GM10248 (cell line): ENCODE measurements at regions not wholly inside any gene's neighbourhood (a gene's known extent, or its start where the extent isn't known, plus 50 kb on each side); places are given as distances from the start of the nearest gene placed in this dataset.

Source experiments
- CTCF ChIA-PET: fragments of 300-600 bp; sonication (Branson Sonifier 250); formaldehyde crosslinking; extraction: SDS; loops from one replicate; lab custom pipeline; 2021; ENCODE audit warnings: antibody characterized with exemption; lab: Yijun Ruan, JAX
- POLR2A ChIA-PET: fragments of 350-650 bp; sonication (Branson Sonifier 250); formaldehyde crosslinking; extraction: SDS; loops from one replicate; lab custom pipeline; 2020; ENCODE audit warnings: antibody characterized with exemption; lab: Yijun Ruan, JAX
- DNase-seq: peaks from one replicate; pipeline ENCODE4 v3.0.0; 2012; ENCODE audit errors: extremely low spot score
- CTCF ChIP-seq: IDR thresholded peaks from 2 replicates; pipeline ENCODE4 v1.5.1; 2012; ENCODE audit warnings: mild to moderate bottlenecking, low read depth; ENCODE audit errors: extremely low read depth, missing control alignments, control extremely low read depth

GRCh38 chr13:31528758-31529157 is 210.6 kb upstream of the RXFP2 start:
- CTCF ChIA-PET: no interaction called here
- no peak for DNase-seq
- TF ChIP-seq CTCF: no peak
- POLR2A ChIA-PET: no interaction called here

GRCh38 chr13:31530922-31531321 is 208.4 kb upstream of the RXFP2 start:
- CTCF ChIA-PET: no interaction called here
- POLR2A ChIA-PET: no interaction called here
- no peak for TF ChIP-seq CTCF
- DNase-seq: no peak

- no peak for DNase-seq
- ChIA-PET CTCF (interaction anchor here (1.0 to 1.4 kb wide), 2 partner anchors 12 to 25 kb away, joined by 3 read pairs; no protein-coding TSS in a partner anchor), POLR2A (no interaction called here)
- no peak for TF ChIP-seq CTCF
Measured at GRCh38 chr13:31537052-31537451, 202.3 kb upstream of the RXFP2 start.

GRCh38 chr13:31538067-31539042 is 201.0 kb upstream of the RXFP2 start:
- ChIA-PET POLR2A (no interaction called here), CTCF (interaction anchor here (1.0 to 1.4 kb wide), 3 partner anchors 13 to 27 kb away, joined by 3 read pairs; no protein-coding TSS in a partner anchor)
- no peak for TF ChIP-seq CTCF
- no peak for DNase-seq

GRCh38 chr13:31540281-31540680 is 199.0 kb upstream of the RXFP2 start:
- no peak for DNase-seq
- CTCF ChIA-PET: no interaction called here
- POLR2A ChIA-PET: no interaction called here
- no peak for TF ChIP-seq CTCF

DNA sequence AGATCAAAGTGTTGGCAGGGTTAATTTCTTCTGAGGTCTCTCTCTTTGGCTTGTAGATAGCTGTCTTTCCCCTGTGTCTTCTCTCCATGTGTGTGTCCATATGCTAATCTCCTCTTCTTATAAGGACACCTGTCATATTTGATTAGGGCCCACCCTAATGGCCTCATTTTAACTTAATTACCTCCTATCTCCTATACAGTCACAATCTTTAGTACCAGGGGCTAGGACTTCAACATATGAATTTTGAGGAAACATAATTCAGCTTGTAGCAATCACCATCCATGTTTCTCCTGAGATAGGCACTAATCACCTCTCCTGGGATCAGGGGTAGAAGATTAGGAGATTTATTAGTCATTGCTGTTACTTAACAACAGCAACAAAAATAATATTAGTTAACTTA is 196.1 kb upstream of the RXFP2 start:
- ChIA-PET POLR2A (no interaction called here), CTCF (interaction anchor here (1.4 kb wide), 1 partner anchor 16 kb away, joined by 3 read pairs; no protein-coding TSS in a partner anchor)
- TF ChIP-seq CTCF: no peak
- no peak for DNase-seq
